ENCODE measurements at regions not wholly inside any gene's neighbourhood (a gene's known extent, or its start where the extent isn't known, plus 50 kb on each side); places are given as distances from the start of the nearest gene placed in this dataset.

GRCh38 chr4:45985038-45985437, 138.8 kb downstream of the GABRG1 start:
- ATAC-seq (no peak), DNase-seq (no peak)
- Histone ChIP-seq H3K27me3 (ENCODE audit: insufficient read depth in 3 of 3, low read length in 2 of 3) (no peaks in the 10 kb centered on the region), H3K27ac (no peak overlapping the region), H3K4me1 (no peaks in the 10 kb centered on the region), H3K9me3 (no peaks in the 10 kb centered on the region), H3K36me3 (ENCODE audit: insufficient read depth in 1 of 2, low read depth in 1 of 2) (no peaks in the 10 kb centered on the region), H3K4me3 (no peak overlapping the region)
- TF ChIP-seq, protein P1, sequence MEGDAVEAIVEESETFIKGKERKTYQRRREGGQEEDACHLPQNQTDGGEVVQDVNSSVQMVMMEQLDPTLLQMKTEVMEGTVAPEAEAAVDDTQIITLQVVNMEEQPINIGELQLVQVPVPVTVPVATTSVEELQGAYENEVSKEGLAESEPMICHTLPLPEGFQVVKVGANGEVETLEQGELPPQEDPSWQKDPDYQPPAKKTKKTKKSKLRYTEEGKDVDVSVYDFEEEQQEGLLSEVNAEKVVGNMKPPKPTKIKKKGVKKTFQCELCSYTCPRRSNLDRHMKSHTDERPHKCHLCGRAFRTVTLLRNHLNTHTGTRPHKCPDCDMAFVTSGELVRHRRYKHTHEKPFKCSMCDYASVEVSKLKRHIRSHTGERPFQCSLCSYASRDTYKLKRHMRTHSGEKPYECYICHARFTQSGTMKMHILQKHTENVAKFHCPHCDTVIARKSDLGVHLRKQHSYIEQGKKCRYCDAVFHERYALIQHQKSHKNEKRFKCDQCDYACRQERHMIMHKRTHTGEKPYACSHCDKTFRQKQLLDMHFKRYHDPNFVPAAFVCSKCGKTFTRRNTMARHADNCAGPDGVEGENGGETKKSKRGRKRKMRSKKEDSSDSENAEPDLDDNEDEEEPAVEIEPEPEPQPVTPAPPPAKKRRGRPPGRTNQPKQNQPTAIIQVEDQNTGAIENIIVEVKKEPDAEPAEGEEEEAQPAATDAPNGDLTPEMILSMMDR (IDR thresholded peaks at IDR 0.05) = no peak
- intact Hi-C loops (cut with DNase I) = no loop called here

GRCh38 chr4:45971108-45971507, 152.7 kb downstream of the GABRG1 start:
- no peak overlapping the region for H3K4me3 ChIP-seq
- no peak overlapping the region for H3K27ac ChIP-seq
- no peak for DNase-seq
- peaks cover 21% of the 10 kb centered on the region for H3K9me3 ChIP-seq
- no peaks in the 10 kb centered on the region for H3K27me3 ChIP-seq (ENCODE audit: insufficient read depth in 3 of 3, low read length in 2 of 3)
- intact Hi-C loops (cut with DNase I) = no loop called here
- no peaks in the 10 kb centered on the region for H3K4me1 ChIP-seq
- TF ChIP-seq, protein P1 (IDR thresholded peaks at IDR 0.05) = no peak
- 78 to 81% (median 79%) methylated on average over 3 of the region's 3 CpGs for WGBS, 3 donors
- ATAC-seq = no peak
- no peaks in the 10 kb centered on the region for H3K36me3 ChIP-seq (ENCODE audit: insufficient read depth in 1 of 2, low read depth in 1 of 2)

DNA sequence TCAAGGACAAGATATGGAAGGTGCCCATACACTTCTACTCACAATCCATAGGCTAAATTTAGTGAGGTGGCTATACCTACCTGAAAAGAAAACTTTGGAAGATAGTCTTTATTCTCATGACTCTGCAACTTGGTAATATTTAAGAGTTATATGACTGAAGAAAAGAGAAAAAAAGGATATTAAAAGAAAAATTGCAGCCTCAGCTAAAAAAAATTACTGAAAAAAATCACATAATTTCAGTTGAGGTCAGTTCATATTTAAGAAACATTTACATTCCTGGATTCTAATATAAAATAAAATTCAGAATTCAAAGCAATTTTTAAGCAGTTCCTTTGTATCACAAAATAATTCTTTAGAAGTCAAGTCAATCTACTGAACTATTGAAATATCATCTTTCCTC, 166.5 kb downstream of the GABRG1 start:
- no peaks in the 10 kb centered on the region for H3K27me3 ChIP-seq (ENCODE audit: insufficient read depth in 3 of 3, low read length in 2 of 3)
- ATAC-seq (no peak), DNase-seq (no peak)
- H3K4me3 ChIP-seq = no peak overlapping the region
- no peak overlapping the region for H3K27ac ChIP-seq
- H3K36me3 ChIP-seq (ENCODE audit: insufficient read depth in 1 of 2, low read depth in 1 of 2) = no peaks in the 10 kb centered on the region
- TF ChIP-seq, protein P1 (IDR thresholded peaks at IDR 0.05) = no peak
- intact Hi-C loops (cut with DNase I) = no loop called here
- H3K4me1 ChIP-seq = no peaks in the 10 kb centered on the region
- no peaks in the 10 kb centered on the region for H3K9me3 ChIP-seq

GRCh38 chr4:45954276-45954675, 169.6 kb downstream of the GABRG1 start:
- Histone ChIP-seq H3K4me3 (no peak overlapping the region), H3K9me3 (no peaks in the 10 kb centered on the region), H3K4me1 (no peaks in the 10 kb centered on the region), H3K27ac (no peak overlapping the region), H3K36me3 (ENCODE audit: insufficient read depth in 1 of 2, low read depth in 1 of 2) (no peaks in the 10 kb centered on the region), H3K27me3 (ENCODE audit: insufficient read depth in 3 of 3, low read length in 2 of 3) (no peaks in the 10 kb centered on the region)
- 55 to 71% (median 62%) methylated on average over 3 of the region's 3 CpGs for WGBS, 3 donors
- ATAC-seq (no peak), DNase-seq (no peak)
- intact Hi-C loops (cut with DNase I) = no loop called here
- TF ChIP-seq, protein P1 (IDR thresholded peaks at IDR 0.05) = no peak

DNA sequence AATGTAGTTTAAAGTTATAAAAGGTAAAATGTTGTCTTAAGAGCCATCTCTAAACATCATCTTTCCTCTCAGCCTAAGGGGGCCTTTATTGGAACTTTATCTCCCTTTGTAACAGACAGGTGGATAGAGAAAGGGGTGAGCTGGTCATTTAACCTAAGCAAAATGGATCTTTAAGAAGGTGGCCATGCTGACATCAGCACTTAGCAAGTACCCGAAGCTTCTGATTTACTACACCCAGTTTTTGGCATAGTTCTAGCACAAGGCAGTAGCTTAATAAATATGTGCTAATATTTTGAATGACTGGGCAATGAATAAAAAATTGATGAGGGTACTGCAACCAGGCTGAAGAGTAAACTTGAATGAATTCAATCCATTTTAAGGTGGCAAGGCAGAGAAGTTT, 172.7 kb downstream of the GABRG1 start:
- ATAC-seq (no peak), DNase-seq (no peak)
- Histone ChIP-seq H3K4me1 (no peaks in the 10 kb centered on the region), H3K9me3 (no peaks in the 10 kb centered on the region), H3K27ac (no peak overlapping the region), H3K4me3 (no peak overlapping the region), H3K36me3 (ENCODE audit: insufficient read depth in 1 of 2, low read depth in 1 of 2) (no peaks in the 10 kb centered on the region), H3K27me3 (ENCODE audit: insufficient read depth in 3 of 3, low read length in 2 of 3) (no peaks in the 10 kb centered on the region)
- TF ChIP-seq, protein P1 (IDR thresholded peaks at IDR 0.05) = no peak
- intact Hi-C loops (cut with DNase I) = no loop called here
- WGBS, 3 donors = 51 to 78% (median 67%) methylated on average over 1 of the region's 1 CpG
